ENCODE measurements at regions not wholly inside any gene's neighbourhood (a gene's known extent, or its start where the extent isn't known, plus 50 kb on each side); places are given as distances from the start of the nearest gene placed in this dataset.

GRCh38 chr1:229158927-229159326 is 112.0 kb upstream of the RAB4A start:
- H3K4me3 ChIP-seq (ENCODE audit: low read depth, low read length) = no peak overlapping the region
- DNase-seq (ENCODE audit: low read depth) = no peak
- no peak for TF ChIP-seq CTCF (conservative IDR thresholded peaks at IDR 0.05; ENCODE audit: low read depth, low read length)

- H3K4me3 ChIP-seq (ENCODE audit: low read depth, low read length) = no peak overlapping the region
- DNase-seq (ENCODE audit: low read depth) = no peak
- no peak for TF ChIP-seq CTCF (conservative IDR thresholded peaks at IDR 0.05; ENCODE audit: low read depth, low read length)
Observed at GRCh38 chr1:229159668-229160544, 111.0 kb upstream of the RAB4A start.

GRCh38 chr1:229161740-229162139 is 109.2 kb upstream of the RAB4A start:
- TF ChIP-seq CTCF (conservative IDR thresholded peaks at IDR 0.05; ENCODE audit: low read depth, low read length) = no peak
- no peak for DNase-seq (ENCODE audit: low read depth)
- H3K4me3 ChIP-seq (ENCODE audit: low read depth, low read length) = no peak overlapping the region

GRCh38 chr1:229162825-229163515 is 107.9 kb upstream of the RAB4A start:
- no peak overlapping the region for H3K4me3 ChIP-seq (ENCODE audit: low read depth, low read length)
- TF ChIP-seq CTCF (conservative IDR thresholded peaks at IDR 0.05; ENCODE audit: low read depth, low read length) = no peak

GRCh38 chr1:229164348-229164747 is 106.6 kb upstream of the RAB4A start:
- H3K4me3 ChIP-seq (ENCODE audit: low read depth, low read length) = no peak overlapping the region
- TF ChIP-seq CTCF (conservative IDR thresholded peaks at IDR 0.05; ENCODE audit: low read depth, low read length) = no peak
- DNase-seq (ENCODE audit: low read depth) = no peak

More at GRCh38 chr1:229162825-229163515, 107.9 kb upstream of the RAB4A start:
- DNase-seq (ENCODE audit: low read depth) = no peak

GRCh38 chr1:229164836-229165735 is 105.8 kb upstream of the RAB4A start:
- TF ChIP-seq CTCF (conservative IDR thresholded peaks at IDR 0.05; ENCODE audit: low read depth, low read length) = no peak
- no peak overlapping the region for H3K4me3 ChIP-seq (ENCODE audit: low read depth, low read length)
- no peak for DNase-seq (ENCODE audit: low read depth)
